NCI-H345 (cell line): ENCODE measurements at regions not wholly inside any gene's neighbourhood (a gene's known extent, or its start where the extent isn't known, plus 50 kb on each side); places are given as distances from the start of the nearest gene placed in this dataset.

Experiments used
- DNase-seq: peaks from one replicate; lab custom pipeline; 2025; lab: John Stamatoyannopoulos, UW

GRCh38 chr10:106520698-106521097 is 643.8 kb downstream of the SORCS1 start:
- DNase-seq, result no peak

- no peak for DNase-seq
Measured at GRCh38 chr10:106519376-106520030, 645.0 kb downstream of the SORCS1 start.

GRCh38 chr10:106515206-106515790 is 649.2 kb downstream of the SORCS1 start:
- no peak for DNase-seq

GRCh38 chr10:106513352-106513771 is 651.1 kb downstream of the SORCS1 start:
- DNase-seq, result no peak

- no peak for DNase-seq
Measured at GRCh38 chr10:106511917-106512316, 652.6 kb downstream of the SORCS1 start.

- no peak for DNase-seq
Measured at GRCh38 chr10:106508950-106509349, 655.6 kb downstream of the SORCS1 start.

- no peak for DNase-seq
Measured at GRCh38 chr10:106506526-106507283, 657.8 kb downstream of the SORCS1 start.

GRCh38 chr10:106504536-106504935 is 660.0 kb downstream of the SORCS1 start:
- DNase-seq, result no peak

GRCh38 chr10:106502641-106503040 is 661.9 kb downstream of the SORCS1 start:
- no peak for DNase-seq

GRCh38 chr10:106500925-106501525 is 663.5 kb downstream of the SORCS1 start:
- DNase-seq, result no peak

GRCh38 chr10:106500041-106500924 is 664.2 kb downstream of the SORCS1 start:
- no peak for DNase-seq

- DNase-seq, result no peak
Measured at GRCh38 chr10:106499448-106499847, 665.1 kb downstream of the SORCS1 start.

GRCh38 chr10:106498675-106499074 is 665.8 kb downstream of the SORCS1 start:
- DNase-seq, result no peak

- no peak for DNase-seq
Measured at GRCh38 chr10:106495931-106496330, 668.6 kb downstream of the SORCS1 start.

GRCh38 chr10:106493751-106494150 is 670.8 kb downstream of the SORCS1 start:
- no peak for DNase-seq

- no peak for DNase-seq
Measured at GRCh38 chr10:106493226-106493625, 671.3 kb downstream of the SORCS1 start.

GRCh38 chr10:106487726-106488125 is 676.8 kb downstream of the SORCS1 start:
- DNase-seq, result no peak

- no peak for DNase-seq
Measured at GRCh38 chr10:106481598-106482275, 682.8 kb downstream of the SORCS1 start.

- DNase-seq, result no peak
Measured at GRCh38 chr10:106479636-106480035, 684.9 kb downstream of the SORCS1 start.

GRCh38 chr10:106474876-106475275 is 689.6 kb downstream of the SORCS1 start:
- DNase-seq, result no peak

- no peak for DNase-seq
Measured at GRCh38 chr10:106473129-106473685, 691.3 kb downstream of the SORCS1 start.
